GM12891 (cell line): ENCODE measurements at regions not wholly inside any gene's neighbourhood (a gene's known extent, or its start where the extent isn't known, plus 50 kb on each side); places are given as distances from the start of the nearest gene placed in this dataset.
"Not testable (repeated sequence)": the region's sequence is repeated elsewhere in the genome, so short reads cannot be mapped to it uniquely, and the experiment has no call there.

Experiments
- DNase-seq: peaks from one replicate; pipeline ENCODE4 v3.0.0; 2011; ENCODE audit warnings: low spot score; ENCODE audit not compliant: insufficient read length
- FAIRE-seq: peaks from 2 replicates; lab custom pipeline; 2011; peaks lifted over from hg19 to GRCh38; lab: Jason Lieb, UNC
- PAX5 ChIP-seq: IDR thresholded peaks from 2 replicates; pipeline ENCODE4 v1.6.1; 2011; ENCODE audit warnings: low read length, moderate library complexity, mild to moderate bottlenecking; ENCODE audit not compliant: insufficient read depth, severe bottlenecking
- POLR2A ChIP-seq: IDR thresholded peaks from 2 replicates; pipeline ENCODE4 v1.6.1; 2011; ENCODE audit warnings: low read depth, low read length, control low read depth
- POLR2AphosphoS5 ChIP-seq: IDR thresholded peaks from 2 replicates; pipeline ENCODE4 v1.6.1; 2011; ENCODE audit warnings: low read depth, low read length, control low read depth
- POU2F2 ChIP-seq: IDR thresholded peaks from 2 replicates; pipeline ENCODE4 v1.6.1; 2011; ENCODE audit warnings: low read depth, mild to moderate bottlenecking, control low read depth, low read length, moderate library complexity
- SPI1 ChIP-seq: IDR thresholded peaks from 2 replicates; pipeline ENCODE4 v1.6.1; 2011; ENCODE audit warnings: low read depth, low read length, control low read depth
- TAF1 ChIP-seq: IDR thresholded peaks from 2 replicates; pipeline ENCODE4 v1.6.1; 2011; ENCODE audit warnings: low read depth, low read length, control low read depth

DNA sequence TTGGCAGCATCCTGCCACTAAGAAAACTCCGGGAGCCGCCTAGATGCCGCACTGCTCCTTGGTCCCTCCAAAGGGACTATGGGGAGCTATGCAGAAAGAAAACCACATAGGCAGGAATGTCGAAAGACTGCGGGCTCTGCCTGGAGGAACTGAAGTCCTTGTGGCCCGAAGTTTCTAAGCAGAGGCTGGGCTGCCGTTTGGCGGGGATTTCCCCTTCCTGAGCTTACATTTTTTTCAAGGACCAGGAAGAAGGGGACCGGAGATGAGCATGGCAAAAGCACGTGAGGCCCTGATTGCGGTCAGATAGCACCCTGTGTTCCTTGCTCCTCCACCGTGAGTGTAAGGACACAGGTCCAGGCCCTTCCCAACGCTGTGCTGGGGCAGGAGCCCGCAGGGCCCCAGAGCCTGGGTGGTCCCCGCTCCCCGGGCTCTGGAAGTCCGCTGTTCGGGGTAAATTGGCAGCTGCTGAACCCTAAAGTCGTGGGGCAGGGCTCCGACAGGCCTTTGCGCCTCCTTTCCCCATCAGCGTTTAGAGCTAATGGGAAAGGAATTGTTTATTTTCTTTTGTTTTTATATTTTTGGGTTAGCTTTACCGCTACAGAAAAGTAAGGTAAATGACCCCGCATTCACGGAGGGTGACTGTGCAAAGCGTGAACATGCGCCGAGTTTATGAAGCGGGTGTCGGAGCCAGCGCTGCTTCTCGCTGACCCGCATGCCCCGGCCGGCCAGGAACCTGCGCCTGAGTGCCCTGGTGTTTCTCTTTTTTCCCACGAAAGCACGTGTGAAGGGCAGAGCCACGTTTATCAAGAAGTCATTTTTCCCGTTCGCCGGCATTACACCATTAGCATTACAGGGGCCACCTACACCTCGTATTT lies 356.5 kb upstream of the ZNF32 start:
- FAIRE-seq = no peak
- no peak for DNase-seq
- no peak for TF ChIP-seq SPI1

DNA sequence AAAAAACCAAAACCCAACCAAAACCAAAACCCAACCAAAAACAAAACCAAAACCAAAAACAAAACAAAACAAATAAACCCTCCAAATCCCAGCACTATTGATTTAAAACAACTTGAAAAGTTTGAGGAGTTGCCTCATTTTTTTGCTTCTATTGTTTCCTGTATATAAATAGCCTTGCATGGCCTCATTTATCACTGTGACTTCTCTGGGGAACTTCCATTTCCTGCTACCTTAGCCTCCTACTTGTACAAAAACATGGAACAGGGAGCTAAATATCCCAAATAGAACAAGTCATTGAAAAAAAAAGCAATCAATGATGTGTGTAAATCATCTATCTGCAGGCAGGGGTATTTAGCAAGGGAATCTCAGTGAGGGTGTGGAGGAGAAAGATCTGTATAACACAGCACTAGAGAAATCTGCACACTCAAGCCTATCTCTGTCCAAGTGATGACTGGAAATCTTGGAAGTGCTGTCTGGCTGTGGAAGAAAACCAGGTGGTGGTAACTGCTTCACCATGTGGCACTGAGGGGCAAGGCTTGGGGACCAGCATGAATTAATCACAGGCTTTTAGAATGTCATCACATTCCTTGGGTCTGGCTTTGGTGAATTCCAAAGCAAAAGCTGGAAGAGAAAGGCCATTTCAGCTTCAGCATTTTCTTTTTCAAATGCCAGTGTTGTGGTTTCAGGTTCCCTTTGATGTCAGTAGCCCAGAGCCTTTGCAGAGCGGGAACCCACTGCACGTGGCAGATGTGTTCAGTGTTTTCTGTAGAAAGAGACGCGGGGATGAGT lies 349.5 kb upstream of the ZNF32 start:
- no peak for DNase-seq
- TF ChIP-seq POLR2AphosphoS5 = no peak
- TF ChIP-seq PAX5 = no peak
- TF ChIP-seq POU2F2 = no peak
- no peak for TF ChIP-seq POLR2A
- no peak for TF ChIP-seq TAF1
- no peak for TF ChIP-seq SPI1
- no peak for FAIRE-seq

GRCh38 chr10:43997330-43997729 lies 348.6 kb upstream of the ZNF32 start:
- TF ChIP-seq TAF1 (no peak), PAX5 (no peak), POLR2A (no peak), SPI1 (no peak), POLR2AphosphoS5 (no peak)
- FAIRE-seq (no peak), DNase-seq (no peak)

GRCh38 chr10:43994539-43994938 lies 345.9 kb upstream of the ZNF32 start:
- TF ChIP-seq POU2F2 (no peak), POLR2AphosphoS5 (no peak), POLR2A (no peak), PAX5 (no peak), TAF1 (no peak), SPI1 (no peak)
- peak; percentile 45 for FAIRE-seq
- DNase-seq = no peak

DNA sequence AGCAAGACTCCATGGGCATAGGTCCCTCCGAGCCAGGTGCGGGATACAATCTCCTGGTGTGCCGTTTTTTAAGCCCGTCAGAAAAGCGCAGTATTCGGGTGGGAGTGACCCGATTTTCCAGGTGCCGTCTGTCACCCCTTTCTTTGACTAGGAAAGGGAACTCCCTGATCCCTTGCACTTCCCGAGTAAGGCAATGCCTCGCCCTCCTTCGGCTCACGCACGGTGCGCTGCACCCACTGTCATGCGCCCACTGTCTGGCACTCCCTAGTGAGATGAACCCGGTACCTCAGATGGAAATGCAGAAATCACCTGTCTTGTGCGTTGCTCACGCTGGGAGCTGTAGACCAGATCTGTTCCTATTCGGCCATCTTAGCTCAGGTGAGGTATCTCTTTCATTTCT lies 344.1 kb upstream of the ZNF32 start:
- not testable (repeated sequence) for FAIRE-seq, DNase-seq

- TF ChIP-seq TAF1 = no peak
- TF ChIP-seq POLR2AphosphoS5 = no peak
- no peak for TF ChIP-seq POU2F2
- DNase-seq = no peak
- no peak for FAIRE-seq
These were observed 337.7 kb upstream of the ZNF32 start for GRCh38 chr10:43986374-43986773.

- no peak for TF ChIP-seq POLR2A
- TF ChIP-seq POU2F2 = no peak
- TF ChIP-seq SPI1 = no peak
- no peak for TF ChIP-seq POLR2AphosphoS5
- DNase-seq (no peak), FAIRE-seq (no peak)
These were observed 337.3 kb upstream of the ZNF32 start for GRCh38 chr10:43985941-43986340.

DNA sequence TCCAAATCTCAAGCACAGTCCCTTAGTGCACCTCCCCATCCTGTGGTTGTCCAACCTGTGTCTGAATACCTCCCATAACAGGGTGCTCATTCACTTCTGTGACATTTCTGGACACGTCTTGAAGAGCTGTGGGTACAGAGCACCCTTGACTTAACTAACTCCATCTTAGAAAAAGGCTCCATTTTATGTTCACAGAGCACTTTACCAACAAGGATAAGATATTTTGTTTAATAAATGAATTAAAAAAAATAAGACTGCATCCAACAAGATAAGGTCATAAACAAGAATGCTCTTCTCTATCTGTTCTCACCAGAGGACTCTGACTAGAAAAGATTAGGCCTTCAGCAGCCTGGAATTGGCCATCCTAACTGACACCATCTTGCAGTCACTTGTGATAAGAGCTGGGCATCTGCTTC lies 335.2 kb upstream of the ZNF32 start:
- TF ChIP-seq SPI1 = no peak
- no peak for TF ChIP-seq POU2F2
- TF ChIP-seq PAX5 = no peak
- TF ChIP-seq TAF1 = no peak
- TF ChIP-seq POLR2AphosphoS5 = no peak
- TF ChIP-seq POLR2A = no peak
- no peak for DNase-seq
- FAIRE-seq = no peak

DNA sequence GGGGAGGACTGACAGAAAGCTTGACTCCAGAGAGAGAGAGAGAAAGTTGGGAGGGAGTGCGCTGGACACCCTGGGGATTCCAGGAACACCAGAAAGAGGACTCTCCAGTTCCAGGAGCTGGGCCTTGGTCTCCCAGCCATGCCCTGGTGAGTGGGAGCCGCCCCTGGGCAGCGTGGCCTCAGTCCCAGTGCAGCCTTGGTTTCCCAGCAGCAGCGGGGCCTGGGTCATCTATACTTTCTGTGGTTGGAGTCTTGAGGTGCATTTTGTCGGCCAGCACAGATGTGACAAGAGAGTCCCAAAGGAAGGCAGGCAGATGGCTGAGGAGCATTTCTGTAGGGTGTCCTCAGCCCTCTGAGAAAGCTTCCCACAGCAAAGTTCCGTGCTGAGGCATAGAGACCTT lies 334.7 kb upstream of the ZNF32 start:
- DNase-seq = no peak
- no peak for TF ChIP-seq TAF1
- TF ChIP-seq POU2F2 = no peak
- TF ChIP-seq PAX5 = no peak
- TF ChIP-seq POLR2AphosphoS5 = no peak
- no peak for TF ChIP-seq SPI1
- TF ChIP-seq POLR2A = no peak
- FAIRE-seq = no peak

- no peak for FAIRE-seq
- no peak for TF ChIP-seq TAF1
- no peak for TF ChIP-seq POLR2AphosphoS5
- TF ChIP-seq POLR2A = no peak
- TF ChIP-seq SPI1 = no peak
- no peak for TF ChIP-seq POU2F2
- TF ChIP-seq PAX5 = no peak
- DNase-seq = no peak
These were observed 333.6 kb upstream of the ZNF32 start for GRCh38 chr10:43982250-43982649.
